Erythroblast (primary cell): ENCODE measurements at regions not wholly inside any gene's neighbourhood (a gene's known extent, or its start where the extent isn't known, plus 50 kb on each side); places are given as distances from the start of the nearest gene placed in this dataset.

ENCODE experiments used
- GATA1 ChIP-seq: IDR thresholded peaks from 2 replicates; pipeline ENCODE4 v1.6.1; 2011; ENCODE audit warnings: low read depth, mild to moderate bottlenecking, control low read depth, low read length, moderate library complexity
- POLR2A ChIP-seq: IDR thresholded peaks from 2 replicates; pipeline ENCODE4 v1.6.1; 2011; ENCODE audit warnings: mild to moderate bottlenecking, low read length

- TF ChIP-seq POLR2A (no peak), GATA1 (no peak)
Observed at GRCh38 chrX:131711478-131711867, 167.6 kb downstream of the OR13H1 start.
